A549 (cell line): ENCODE measurements at regions not wholly inside any gene's neighbourhood (a gene's known extent, or its start where the extent isn't known, plus 50 kb on each side); places are given as distances from the start of the nearest gene placed in this dataset.

Experiments used
- CTCF ChIP-seq: fragments of >200 bp; sonication (Bioruptor Twin); formaldehyde crosslinking; IDR thresholded peaks from 3 replicates; pipeline ENCODE4 v1.5.1; 2016
- ELK1 ChIP-seq: fragments of 150-350 bp; IDR thresholded peaks from 2 replicates; pipeline ENCODE4 v1.6.1; 2014; ENCODE audit warnings: low read depth, mild to moderate bottlenecking, low read length
- EP300 ChIP-seq, 2 experiments: fragments of >200 bp; sonication (Bioruptor Twin); formaldehyde crosslinking; IDR thresholded peaks; 2 replicates in 1 of 2; 3 replicates in 1 of 2; pipeline ENCODE4 v1.6.1; 2016 to 2017
- HES2 ChIP-seq: fragments of >200 bp; sonication (Bioruptor Twin); formaldehyde crosslinking; IDR thresholded peaks from 2 replicates; pipeline ENCODE4 v1.6.1; 2016
- MAFK ChIP-seq: fragments of 450-650 bp; IDR thresholded peaks from 2 replicates; pipeline ENCODE4 v1.6.1; 2014; ENCODE audit not compliant: partially characterized antibody
- POLR2A ChIP-seq: IDR thresholded peaks from 2 replicates; pipeline ENCODE4 v1.6.1; 2012; ENCODE audit warnings: mild to moderate bottlenecking, low read length
- RCOR1 ChIP-seq: fragments of 150-350 bp; IDR thresholded peaks from 2 replicates; pipeline ENCODE4 v1.6.1; 2014; ENCODE audit warnings: antibody characterized with exemption, low read length, low read depth
- RFX5 ChIP-seq: fragments of 450-650 bp; IDR thresholded peaks from 2 replicates; pipeline ENCODE4 v1.7.1; 2014; ENCODE audit warnings: antibody characterized with exemption, mild to moderate bottlenecking, moderate library complexity

GRCh38 chr20:59470521-59470920 lies 133.8 kb upstream of the PHACTR3 start:
- TF ChIP-seq ELK1 (no peak), RFX5 (no peak), EP300 (IDR thresholded peaks at IDR 0.05) (no peak), HES2 (no peak), RCOR1 (no peak), CTCF (no peak), POLR2A (no peak), MAFK (no peak)
